Loucy (cell line): ENCODE measurements at regions not wholly inside any gene's neighbourhood (a gene's known extent, or its start where the extent isn't known, plus 50 kb on each side); places are given as distances from the start of the nearest gene placed in this dataset.

Experiments
- H2AFZ ChIP-seq: fragments of 200-600 bp; sonication (generic); 2 replicates; pipeline ENCODE4 v1.6.0; 2016; ENCODE audit warnings: antibody characterized with exemption, mild to moderate bottlenecking, low read length, moderate library complexity
- H3F3A ChIP-seq: fragments of 200-600 bp; 2 replicates; pipeline ENCODE4 v1.6.0; 2016; ENCODE audit warnings: antibody characterized with exemption, low read depth, mild to moderate bottlenecking
- H3K27me3 ChIP-seq: fragments of 200-600 bp; sonication (generic); 2 replicates; pipeline ENCODE4 v1.6.1; 2014; ENCODE audit warnings: low read length, mild to moderate bottlenecking; ENCODE audit not compliant: insufficient read depth, poor library complexity, severe bottlenecking
- H3K36me3 ChIP-seq: fragments of 200-600 bp; sonication (generic); 2 replicates; pipeline ENCODE4 v1.6.1; 2016; ENCODE audit warnings: low read length; ENCODE audit not compliant: insufficient read depth
- H3K4me1 ChIP-seq: fragments of 200-600 bp; sonication (generic); 2 replicates; pipeline ENCODE4 v1.5.1; 2014; ENCODE audit warnings: low read length, mild to moderate bottlenecking; ENCODE audit not compliant: insufficient read depth, poor library complexity, severe bottlenecking
- H3K4me2 ChIP-seq: fragments of 200-600 bp; sonication (generic); 2 replicates; pipeline ENCODE4 v1.6.0; 2014; ENCODE audit warnings: antibody characterized with exemption, low read length, low read depth, mild to moderate bottlenecking; ENCODE audit not compliant: poor library complexity, severe bottlenecking
- H3K4me3 ChIP-seq: fragments of 200-600 bp; sonication (generic); 2 replicates; pipeline ENCODE4 v1.5.1; 2014; ENCODE audit warnings: low read length, mild to moderate bottlenecking, mixed read lengths; ENCODE audit not compliant: poor library complexity, severe bottlenecking
- H3K79me2 ChIP-seq: fragments of 200-600 bp; sonication (generic); 2 replicates; pipeline ENCODE4 v1.6.1; 2014; ENCODE audit warnings: low read length; ENCODE audit not compliant: insufficient read depth
- H3K9ac ChIP-seq: fragments of 200-600 bp; sonication (generic); 2 replicates; pipeline ENCODE4 v1.6.0; 2014; ENCODE audit warnings: mild to moderate bottlenecking, low read depth, low read length, moderate library complexity; ENCODE audit not compliant: poor library complexity, severe bottlenecking
- H3K9me2 ChIP-seq: fragments of 200-600 bp; sonication (generic); replicated peaks from 2 replicates; pipeline ENCODE4 v1.6.1; 2016; ENCODE audit warnings: low read depth, low read length, mixed read lengths
- H3K9me3 ChIP-seq: fragments of 200-600 bp; sonication (generic); 2 replicates; pipeline ENCODE4 v1.6.1; 2014; ENCODE audit warnings: mild to moderate bottlenecking, antibody characterized with exemption, low read length, low read depth; ENCODE audit not compliant: insufficient read depth
- H4K20me1 ChIP-seq: fragments of 200-600 bp; sonication (generic); 2 replicates; pipeline ENCODE4 v1.6.0; 2014; ENCODE audit warnings: antibody characterized with exemption, low read length, mild to moderate bottlenecking; ENCODE audit not compliant: insufficient read depth, poor library complexity, severe bottlenecking
- EZH2phosphoT487 ChIP-seq: fragments of 200-600 bp; IDR thresholded peaks from 2 replicates; pipeline ENCODE4 v1.6.1; 2018; ENCODE audit warnings: antibody characterized with exemption, mild to moderate bottlenecking, moderate library complexity, borderline replicate concordance
- TF ChIP-seq, protein P1 (sequence below): fragments of 200-600 bp; sonication (generic); conservative IDR thresholded peaks from 2 replicates; pipeline ENCODE4 v1.5.1; 2014; ENCODE audit warnings: mild to moderate bottlenecking, antibody characterized with exemption, low read length

DNA sequence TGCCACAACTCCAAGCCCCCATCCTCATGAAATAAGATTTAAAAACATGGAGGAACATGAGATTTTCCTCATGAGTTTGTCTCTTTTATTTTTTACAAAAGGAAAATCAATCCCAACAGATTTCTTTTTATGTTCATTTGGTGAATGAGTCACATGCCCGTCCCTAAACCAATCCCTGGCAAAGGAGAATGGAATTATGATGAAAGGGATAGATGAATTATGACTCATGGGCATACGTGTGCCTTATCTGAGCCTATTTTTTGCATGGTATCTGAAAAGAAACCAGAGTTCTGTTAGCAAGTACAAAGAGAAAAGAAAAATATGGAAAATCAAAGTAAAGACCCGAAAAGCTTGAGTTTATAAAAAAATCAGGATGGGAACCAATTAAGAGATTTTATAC lies 267.5 kb upstream of the TMEM161B start:
- TF ChIP-seq EZH2phosphoT487: no peak
- TF ChIP-seq, protein P1, sequence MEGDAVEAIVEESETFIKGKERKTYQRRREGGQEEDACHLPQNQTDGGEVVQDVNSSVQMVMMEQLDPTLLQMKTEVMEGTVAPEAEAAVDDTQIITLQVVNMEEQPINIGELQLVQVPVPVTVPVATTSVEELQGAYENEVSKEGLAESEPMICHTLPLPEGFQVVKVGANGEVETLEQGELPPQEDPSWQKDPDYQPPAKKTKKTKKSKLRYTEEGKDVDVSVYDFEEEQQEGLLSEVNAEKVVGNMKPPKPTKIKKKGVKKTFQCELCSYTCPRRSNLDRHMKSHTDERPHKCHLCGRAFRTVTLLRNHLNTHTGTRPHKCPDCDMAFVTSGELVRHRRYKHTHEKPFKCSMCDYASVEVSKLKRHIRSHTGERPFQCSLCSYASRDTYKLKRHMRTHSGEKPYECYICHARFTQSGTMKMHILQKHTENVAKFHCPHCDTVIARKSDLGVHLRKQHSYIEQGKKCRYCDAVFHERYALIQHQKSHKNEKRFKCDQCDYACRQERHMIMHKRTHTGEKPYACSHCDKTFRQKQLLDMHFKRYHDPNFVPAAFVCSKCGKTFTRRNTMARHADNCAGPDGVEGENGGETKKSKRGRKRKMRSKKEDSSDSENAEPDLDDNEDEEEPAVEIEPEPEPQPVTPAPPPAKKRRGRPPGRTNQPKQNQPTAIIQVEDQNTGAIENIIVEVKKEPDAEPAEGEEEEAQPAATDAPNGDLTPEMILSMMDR: no peak
- H2AFZ ChIP-seq: no peak overlapping the region
- no peaks in the 10 kb centered on the region for H3K79me2 ChIP-seq
- H3K9ac ChIP-seq: no peak overlapping the region
- peaks cover 2% of the 10 kb centered on the region; the same call in 1 of the 2 replicates for H3K9me3 ChIP-seq
- H3F3A ChIP-seq: no peaks in the 10 kb centered on the region
- H4K20me1 ChIP-seq: no peaks in the 10 kb centered on the region
- no peak overlapping the region for H3K4me3 ChIP-seq
- no peaks in the 10 kb centered on the region for H3K36me3 ChIP-seq
- no peak overlapping the region for H3K4me2 ChIP-seq
- no peaks in the 10 kb centered on the region for H3K4me1 ChIP-seq
- no peaks in the 10 kb centered on the region for H3K9me2 ChIP-seq
- no peaks in the 10 kb centered on the region for H3K27me3 ChIP-seq

DNA sequence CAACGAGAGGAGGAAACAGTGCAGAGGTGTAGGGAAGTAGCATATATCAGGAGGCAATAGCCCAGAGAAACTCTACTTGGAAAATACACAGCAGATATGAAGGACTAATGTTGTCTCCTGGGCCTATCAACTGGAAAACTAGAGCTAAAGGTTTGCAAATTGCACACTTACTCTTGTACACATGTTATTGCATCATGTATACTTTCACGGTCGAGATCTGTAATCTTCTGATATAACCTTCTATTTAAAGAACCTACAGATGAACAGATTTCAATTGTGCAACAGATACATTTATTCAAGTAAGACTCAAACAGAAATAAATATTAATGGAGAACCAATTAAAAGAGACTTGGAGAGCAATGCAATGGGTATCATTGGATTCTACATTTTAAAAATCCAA lies 256.3 kb upstream of the TMEM161B start:
- H4K20me1 ChIP-seq: no peaks in the 10 kb centered on the region
- H3K4me2 ChIP-seq: no peak overlapping the region
- H3K27me3 ChIP-seq: peaks cover 16% of the 10 kb centered on the region
- H3K36me3 ChIP-seq: no peaks in the 10 kb centered on the region
- H3K9me3 ChIP-seq: no peaks in the 10 kb centered on the region
- no peak overlapping the region for H3K4me3 ChIP-seq
- H2AFZ ChIP-seq: no peak overlapping the region
- no peak for TF ChIP-seq EZH2phosphoT487
- TF ChIP-seq, protein P1: no peak
- H3K9me2 ChIP-seq: no peaks in the 10 kb centered on the region
- H3K79me2 ChIP-seq: no peaks in the 10 kb centered on the region
- H3F3A ChIP-seq: no peaks in the 10 kb centered on the region
- no peaks in the 10 kb centered on the region for H3K4me1 ChIP-seq
- no peak overlapping the region for H3K9ac ChIP-seq

DNA sequence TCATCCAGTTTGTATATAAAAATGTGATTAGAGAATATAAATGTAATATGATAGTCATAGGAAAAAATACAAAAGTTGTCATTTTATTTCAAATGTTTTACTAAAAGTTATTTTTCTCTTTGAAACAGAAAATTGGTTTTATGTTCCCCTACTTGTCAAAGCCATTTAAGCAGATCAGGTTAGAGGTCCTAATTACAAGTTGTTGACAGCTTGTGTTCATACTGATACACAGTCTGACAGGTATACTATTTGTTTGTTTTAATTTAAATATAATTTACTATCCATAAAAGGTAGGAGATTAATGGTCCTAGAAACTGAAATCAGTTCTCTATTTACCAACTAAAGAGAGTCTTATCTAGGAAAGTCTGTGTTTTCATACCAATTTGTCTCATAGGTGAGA lies 250.4 kb upstream of the TMEM161B start:
- Histone ChIP-seq H3K4me1 (peaks cover 10% of the 10 kb centered on the region), H3K36me3 (no peaks in the 10 kb centered on the region), H3K27me3 (peaks cover 34% of the 10 kb centered on the region), H3K4me2 (no peak overlapping the region), H4K20me1 (no peaks in the 10 kb centered on the region), H3K9me2 (no peaks in the 10 kb centered on the region), H2AFZ (no peak overlapping the region), H3K9ac (no peak overlapping the region), H3K9me3 (0 out of 2 replicates have a peak, but pooled peaks cover 3% of the 10 kb centered on the region), H3F3A (no peaks in the 10 kb centered on the region), H3K4me3 (no peak overlapping the region), H3K79me2 (no peaks in the 10 kb centered on the region)
- TF ChIP-seq, protein P1: no peak
- no peak for TF ChIP-seq EZH2phosphoT487
